A673 (cell line): ENCODE measurements at regions not wholly inside any gene's neighbourhood (a gene's known extent, or its start where the extent isn't known, plus 50 kb on each side); places are given as distances from the start of the nearest gene placed in this dataset.

ENCODE experiments used
- CTCF ChIP-seq: fragments of 300-800, 200-600 bp; sonication (generic); conservative IDR thresholded peaks from 2 replicates; pipeline ENCODE4 v1.5.1; 2017; ENCODE audit warnings: low read depth, mild to moderate bottlenecking, antibody characterized with exemption, low read length, moderate library complexity, mixed read lengths
- EZH2 ChIP-seq: fragments of 200-600 bp; sonication (generic); IDR thresholded peaks from 2 replicates; pipeline ENCODE4 v1.6.1; 2017; ENCODE audit warnings: borderline replicate concordance, low read depth, mild to moderate bottlenecking, mixed read lengths, antibody characterized with exemption, low read length; ENCODE audit not compliant: poor library complexity, severe bottlenecking

- no peak for TF ChIP-seq EZH2
- no peak for TF ChIP-seq CTCF
These were observed 174.5 kb downstream of the GLI2 start for GRCh38 chr2:120910164-120910563.
